SU-DHL-6 (cell line): ENCODE measurements at regions not wholly inside any gene's neighbourhood (a gene's known extent, or its start where the extent isn't known, plus 50 kb on each side); places are given as distances from the start of the nearest gene placed in this dataset.

Experiments used
- CTCF ChIP-seq: fragments of 200-600 bp; sonication (generic); IDR thresholded peaks from one replicate; pipeline ENCODE4 v1.5.1; 2017; ENCODE audit warnings: antibody characterized with exemption, mild to moderate bottlenecking, low read length, moderate library complexity; ENCODE audit not compliant: insufficient read depth, poor library complexity, severe bottlenecking
- EZH2phosphoT487 ChIP-seq: fragments of 200-600 bp; sonication (generic), shearing (Covaris generic); conservative IDR thresholded peaks from 2 replicates; pipeline ENCODE4 v1.6.1; 2018; ENCODE audit warnings: mild to moderate bottlenecking, antibody characterized with exemption, low read length, moderate library complexity, mixed read lengths

- TF ChIP-seq CTCF (no peak), EZH2phosphoT487 (no peak)
Measured at GRCh38 chr5:31100047-31100575, 93.4 kb upstream of the CDH6 start.
